HG03460 (cell line): ENCODE measurements at regions not wholly inside any gene's neighbourhood (a gene's known extent, or its start where the extent isn't known, plus 50 kb on each side); places are given as distances from the start of the nearest gene placed in this dataset.
"Not testable (repeated sequence)": the region's sequence is repeated elsewhere in the genome, so short reads cannot be mapped to it uniquely, and the experiment has no call there.

Experiments used
- ATAC-seq: cut with Tn5 transposase; IDR thresholded peaks from one replicate; pipeline ENCODE4 v1.9.1; 2021; ENCODE audit not compliant: unreplicated experiment

DNA sequence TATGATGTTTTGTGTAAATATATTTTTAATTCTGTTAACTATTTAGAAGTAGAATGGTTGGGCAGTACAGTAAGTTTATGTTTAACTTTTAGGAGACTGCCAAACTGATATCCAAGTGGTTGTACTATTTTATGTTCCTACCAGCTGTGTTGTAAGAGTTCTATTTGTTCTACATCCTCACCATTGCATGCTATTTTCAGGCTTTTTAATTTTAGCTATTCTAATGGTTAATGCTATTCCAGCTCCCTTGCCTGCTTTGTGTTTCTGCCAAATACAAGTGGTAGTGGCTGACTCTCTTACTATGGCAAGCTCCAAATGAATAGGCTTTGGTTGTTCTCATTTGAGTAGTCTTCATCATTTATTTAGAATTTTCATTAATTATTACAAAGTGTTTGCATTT is 476.4 kb downstream of the KIF4B start:
- ATAC-seq = no peak

DNA sequence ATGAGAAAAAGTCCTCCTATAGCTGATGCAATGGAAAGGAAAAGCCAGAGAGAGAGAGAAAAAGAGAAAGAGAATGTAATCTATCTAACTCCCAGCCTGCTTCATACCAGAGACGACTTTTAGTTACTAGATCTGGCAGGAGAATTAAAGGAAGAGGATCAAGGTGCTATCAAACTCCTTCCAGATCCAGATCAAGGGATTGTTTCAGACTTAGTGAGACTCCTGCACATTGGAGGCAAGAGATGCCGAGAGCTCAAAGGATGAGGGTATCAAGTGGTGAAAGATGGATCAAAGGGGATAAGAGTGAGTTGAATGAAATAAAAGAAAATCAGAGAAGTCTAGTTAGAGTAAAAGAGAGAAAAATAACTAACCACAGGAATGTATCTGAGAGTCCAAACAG is 478.6 kb downstream of the KIF4B start:
- no peak for ATAC-seq

DNA sequence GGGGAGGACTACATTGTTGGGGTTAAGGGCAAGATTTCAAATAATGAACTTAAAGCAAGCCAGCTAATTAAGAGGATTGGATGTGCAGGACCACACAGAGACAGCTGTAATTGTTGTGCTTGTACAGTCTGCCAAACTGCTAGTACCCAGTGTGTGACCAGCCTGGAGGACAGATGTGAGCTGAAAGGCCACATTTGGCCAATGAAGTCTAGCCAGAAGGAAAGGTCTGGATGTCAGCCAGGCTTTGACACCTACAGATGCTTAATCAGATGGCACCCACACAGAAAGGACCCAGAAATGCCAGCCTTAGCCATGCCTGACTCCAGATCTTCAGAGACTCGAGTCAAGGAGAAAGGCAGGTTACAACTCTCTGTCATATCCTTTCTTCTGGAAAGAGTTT is 491.1 kb downstream of the KIF4B start:
- no peak for ATAC-seq

DNA sequence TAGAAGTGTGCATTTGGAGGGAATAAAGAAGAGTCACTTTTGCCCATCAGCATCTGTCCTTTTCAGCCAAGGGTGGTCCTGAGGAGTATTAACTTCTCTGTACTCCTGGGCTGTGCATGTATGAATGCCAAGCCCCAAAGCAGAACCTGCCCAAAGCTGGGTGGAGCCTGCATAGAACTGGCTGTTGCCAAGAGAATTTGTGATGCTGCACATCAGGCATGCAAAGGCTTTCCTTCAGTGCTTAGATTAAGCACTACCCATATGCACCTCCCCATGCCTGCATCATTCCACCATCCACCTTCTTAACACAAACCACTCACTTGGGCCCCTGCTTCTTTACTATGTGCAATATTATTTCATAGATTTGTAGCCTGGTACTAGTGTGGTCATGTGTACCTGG is 493.8 kb downstream of the KIF4B start:
- no peak for ATAC-seq

DNA sequence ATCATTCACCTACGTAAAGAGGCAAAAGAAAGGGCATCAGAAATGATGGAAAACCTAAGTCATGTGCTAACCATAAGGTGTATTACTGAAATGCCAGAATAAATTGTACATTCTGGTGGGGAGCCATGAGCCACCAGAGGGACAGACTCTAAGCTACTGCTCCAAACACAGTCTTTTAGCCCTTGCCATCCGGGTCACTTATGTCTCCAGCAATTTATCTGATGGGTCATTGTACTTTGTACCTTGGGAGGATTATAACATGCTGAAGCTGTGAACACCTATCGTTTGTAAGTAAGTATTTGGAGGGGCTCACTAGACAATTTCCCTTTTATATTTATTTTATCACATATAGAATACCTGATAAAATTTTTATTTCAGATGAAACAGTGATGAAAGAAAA is 495.1 kb downstream of the KIF4B start:
- no peak for ATAC-seq

DNA sequence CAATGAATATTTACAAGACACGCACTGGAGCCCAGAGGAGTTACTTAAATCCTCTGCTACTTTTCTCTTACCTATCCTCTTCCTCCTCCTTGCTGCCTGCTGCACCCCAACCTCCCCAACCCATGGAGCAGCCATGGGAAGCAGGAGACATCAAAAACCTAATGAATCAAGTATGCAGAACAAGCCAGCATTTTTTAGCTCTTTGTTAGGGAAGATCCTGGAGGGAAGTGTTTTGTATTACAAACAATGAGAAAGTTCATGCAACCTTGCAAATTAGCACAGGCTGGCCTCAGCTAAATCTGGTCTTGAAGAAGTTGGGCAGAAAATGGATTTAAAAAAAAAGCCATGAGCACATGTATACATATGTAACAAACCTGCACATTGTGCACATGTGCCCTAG is 498.8 kb downstream of the KIF4B start:
- no peak for ATAC-seq

DNA sequence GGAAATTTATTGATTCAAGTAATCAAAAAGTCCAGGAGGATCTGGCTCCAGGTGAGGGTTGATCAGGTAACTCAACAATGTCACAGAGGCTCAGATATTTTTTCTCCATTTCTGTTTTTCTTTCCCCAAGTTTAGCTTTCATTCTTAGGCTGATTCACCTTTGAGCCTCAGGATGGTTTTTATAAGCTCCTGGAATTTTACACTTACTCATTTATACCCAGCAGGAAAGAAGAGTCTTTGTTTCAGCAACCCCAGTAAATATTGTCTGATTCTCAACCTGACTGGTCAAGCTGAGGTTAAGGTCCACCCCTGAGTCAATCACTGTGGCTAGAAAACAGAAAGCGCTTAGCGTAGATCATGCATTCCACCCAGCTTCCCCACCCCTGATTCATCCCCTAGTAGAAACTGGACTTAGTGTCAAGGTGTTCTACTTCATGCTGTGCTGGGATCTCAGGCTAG is 500.6 kb downstream of the KIF4B start:
- no peak for ATAC-seq

DNA sequence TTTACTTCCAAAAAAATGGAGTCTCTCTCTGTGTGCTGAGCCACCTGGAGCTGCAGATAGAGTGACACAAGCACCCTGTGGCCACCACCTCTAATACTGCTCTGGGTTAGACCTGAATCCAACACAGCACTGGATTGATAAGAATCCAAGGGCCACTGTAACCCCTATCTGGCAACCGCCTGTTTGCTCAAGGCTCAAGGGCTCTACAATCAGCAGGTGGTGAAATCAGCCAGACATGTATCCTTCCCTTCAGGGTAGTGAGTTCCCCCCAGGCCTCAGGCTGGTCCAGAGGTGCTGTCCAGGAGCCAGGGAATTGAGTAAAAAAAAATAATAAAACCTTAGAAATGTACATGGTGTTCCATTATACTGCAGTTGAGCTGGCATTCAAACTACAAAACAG is 509.0 kb downstream of the KIF4B start:
- ATAC-seq = no peak

DNA sequence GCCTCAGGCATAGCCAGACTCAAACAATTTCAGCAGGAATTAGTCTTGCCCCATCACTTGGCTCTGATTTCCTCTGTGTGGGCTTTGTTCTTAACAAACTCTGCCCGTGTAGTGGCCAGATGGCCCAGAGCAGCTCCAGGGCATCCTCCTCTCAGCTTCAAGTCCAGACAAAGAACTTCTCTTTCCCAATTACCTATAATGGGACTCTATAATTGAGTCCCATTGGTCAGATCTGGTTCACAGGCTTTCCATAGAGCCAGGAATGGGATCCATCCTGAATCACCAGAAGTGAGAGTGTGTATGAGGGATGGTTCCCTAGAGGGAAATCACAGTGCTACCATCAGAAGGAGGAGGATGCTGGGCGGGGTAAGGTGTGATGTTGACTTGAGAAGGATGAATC is 515.8 kb downstream of the KIF4B start:
- ATAC-seq = no peak

DNA sequence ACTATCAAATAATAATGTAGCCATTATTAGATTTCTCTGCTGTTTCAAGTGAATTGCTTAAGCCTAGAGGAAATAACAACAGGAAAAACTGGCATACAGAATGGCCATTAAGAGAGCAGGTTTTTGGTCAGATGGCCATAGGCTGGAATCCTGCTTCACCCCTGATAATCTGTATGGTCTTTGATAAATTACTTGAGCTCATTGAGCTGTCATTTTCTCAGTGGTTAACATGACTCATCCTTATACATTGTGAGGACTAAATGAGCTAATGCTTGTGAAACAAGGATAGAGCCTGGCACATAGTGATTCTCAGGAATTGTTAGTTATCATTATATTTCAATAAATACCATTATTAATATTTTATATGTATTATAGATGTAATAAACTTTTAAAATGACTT is 516.5 kb downstream of the KIF4B start:
- no peak for ATAC-seq

DNA sequence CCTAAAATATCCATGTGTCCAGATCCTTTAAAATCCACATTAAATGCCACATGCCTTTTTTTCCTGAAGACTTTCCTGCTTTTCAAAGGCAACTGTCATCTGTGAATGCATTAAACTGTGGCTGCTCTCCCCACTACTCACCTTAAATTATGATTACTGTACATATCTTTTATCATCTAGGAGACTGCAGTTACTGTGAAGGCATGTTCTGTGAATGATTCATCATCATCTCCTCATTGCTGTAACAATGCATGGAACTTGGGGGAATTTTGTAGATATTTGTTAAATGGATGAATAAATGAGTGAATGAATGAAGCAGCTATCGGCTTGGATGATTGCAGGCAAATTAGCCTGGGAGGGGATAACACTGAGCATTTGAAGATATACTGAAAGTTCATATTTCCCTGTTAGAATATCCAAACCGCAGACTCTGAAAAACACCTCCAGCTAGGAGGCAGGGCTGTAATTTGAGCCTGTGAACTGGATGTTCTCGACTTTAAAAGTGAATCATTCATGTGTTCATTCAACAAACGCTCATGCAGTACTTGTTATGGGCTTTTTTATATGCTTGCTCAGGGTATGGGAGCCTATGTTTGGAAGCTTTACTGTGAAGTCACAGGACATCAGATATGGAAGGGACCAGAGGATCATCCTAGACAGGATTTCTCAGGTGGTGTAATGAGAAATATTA is 519.2 kb downstream of the KIF4B start:
- no peak for ATAC-seq

DNA sequence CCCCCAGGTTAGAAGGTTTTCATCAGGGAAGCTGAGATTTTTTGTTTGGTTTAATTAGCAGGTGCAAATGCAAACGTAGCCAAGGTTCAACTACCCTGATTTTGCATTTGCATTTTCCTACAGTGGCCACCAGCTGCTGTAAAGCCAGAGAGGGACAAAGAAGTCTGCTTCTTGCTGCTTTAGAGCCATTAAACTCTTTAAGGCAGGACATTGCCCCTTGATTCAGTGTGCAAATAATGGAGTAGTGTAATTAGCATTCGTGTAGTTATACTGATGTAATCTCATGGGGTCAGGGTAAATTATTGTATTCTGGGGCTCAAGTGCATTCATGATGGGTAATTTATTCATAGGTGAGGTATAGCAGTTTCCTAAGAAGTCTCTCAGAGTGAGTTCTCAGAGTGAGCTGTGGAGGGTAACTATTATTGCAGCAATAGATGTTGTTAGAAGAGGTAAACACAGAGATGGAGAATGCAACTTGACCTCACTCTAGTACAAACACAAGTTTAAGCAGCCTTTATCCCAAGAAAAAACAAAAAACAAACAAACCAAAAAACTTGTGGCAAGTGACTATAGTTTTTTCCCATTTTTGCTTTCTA is 526.5 kb downstream of the KIF4B start:
- ATAC-seq = no peak

DNA sequence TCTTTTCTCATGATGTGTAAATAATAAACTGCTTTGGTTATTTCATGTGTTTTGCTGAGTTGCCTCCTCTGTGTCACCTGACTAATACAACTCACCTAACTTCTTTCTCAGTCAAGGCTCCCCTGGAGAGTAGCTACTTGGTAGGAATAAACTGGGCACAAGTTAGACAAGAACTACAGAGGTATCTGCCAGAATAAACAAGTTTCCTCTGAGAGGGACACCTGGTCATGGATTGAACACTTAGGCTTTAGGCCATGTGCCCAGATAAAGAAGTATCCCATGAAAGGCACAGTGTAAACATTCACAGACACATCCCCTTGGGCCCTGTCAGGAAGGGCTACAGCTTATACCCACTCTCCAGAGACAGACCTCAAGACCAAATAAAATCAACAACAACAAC is 532.5 kb downstream of the KIF4B start:
- no peak for ATAC-seq

DNA sequence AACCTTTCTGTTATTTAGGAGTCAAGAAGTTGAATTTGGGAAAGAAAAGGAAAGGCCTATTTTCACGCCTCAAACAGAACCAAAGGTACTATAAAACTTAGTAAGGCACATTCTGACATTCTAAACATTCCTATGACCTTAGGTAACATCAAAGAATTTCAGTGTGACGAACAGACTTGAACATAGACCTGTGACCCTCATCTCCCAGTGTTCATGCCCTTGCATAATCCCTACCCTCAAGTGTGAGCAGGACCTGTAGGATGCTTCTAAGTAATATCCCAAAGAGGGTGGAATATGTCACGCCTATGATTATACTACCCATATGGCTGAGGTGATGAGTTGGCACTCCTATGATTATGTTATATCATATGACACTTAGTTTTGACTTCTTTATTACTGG is 540.9 kb downstream of the KIF4B start:
- ATAC-seq = no peak

DNA sequence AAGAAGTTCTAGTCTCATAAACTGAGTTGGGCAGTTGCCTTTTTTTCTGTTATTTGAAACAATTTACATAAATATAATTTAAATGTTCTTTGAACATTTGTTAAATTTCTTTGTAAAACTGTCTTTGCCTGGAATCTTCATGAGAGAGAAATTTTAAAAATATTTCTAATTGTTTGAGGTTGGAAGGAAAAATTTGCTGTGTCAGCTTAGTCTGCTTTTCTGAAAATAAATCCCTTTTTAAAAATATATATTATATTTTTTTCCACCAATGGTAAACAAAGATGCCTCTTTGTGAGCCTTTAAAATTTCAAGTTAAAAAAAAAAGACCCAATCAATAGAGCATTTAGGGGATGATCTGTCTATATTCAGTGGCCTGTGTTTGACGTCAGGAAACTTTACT is 542.7 kb downstream of the KIF4B start:
- ATAC-seq = no peak

DNA sequence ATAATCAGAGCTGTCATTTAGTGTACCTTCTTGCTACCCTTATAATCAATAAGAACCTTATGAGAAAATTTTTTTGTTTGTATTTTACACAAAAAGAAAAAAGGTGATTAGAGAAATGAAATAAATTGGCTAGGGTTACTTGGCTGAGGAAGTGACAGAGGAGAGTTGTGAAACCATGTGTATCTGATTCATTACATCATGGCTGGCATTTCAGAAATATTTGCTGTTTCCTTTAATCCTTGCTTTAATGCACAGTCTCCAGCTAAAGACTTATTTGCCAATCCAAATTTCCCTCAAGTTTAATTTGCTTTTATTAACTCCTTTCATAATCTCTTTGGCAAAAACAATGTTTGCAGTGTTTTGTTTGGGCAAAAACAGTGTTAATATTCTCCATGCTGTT is 543.1 kb downstream of the KIF4B start:
- ATAC-seq = no peak

DNA sequence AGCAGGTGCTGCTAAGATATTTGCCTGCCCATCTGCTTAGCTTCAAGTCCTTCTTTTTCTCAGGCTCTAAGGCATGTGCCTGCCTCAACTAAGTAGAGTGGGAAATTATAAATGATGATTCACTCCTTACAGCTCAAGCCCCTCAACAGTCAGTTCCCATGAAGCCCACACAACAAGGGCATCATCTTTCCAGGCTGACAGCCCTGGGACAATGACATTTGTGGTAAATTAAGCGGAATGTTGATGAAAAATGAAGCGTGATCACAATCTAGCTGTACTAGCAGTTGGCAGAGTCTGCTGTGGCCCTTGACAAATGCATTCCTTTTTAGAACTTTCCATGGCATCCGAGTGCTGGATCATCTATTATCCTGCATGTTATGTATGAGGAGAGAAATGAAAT is 548.6 kb downstream of the KIF4B start:
- ATAC-seq = no peak

DNA sequence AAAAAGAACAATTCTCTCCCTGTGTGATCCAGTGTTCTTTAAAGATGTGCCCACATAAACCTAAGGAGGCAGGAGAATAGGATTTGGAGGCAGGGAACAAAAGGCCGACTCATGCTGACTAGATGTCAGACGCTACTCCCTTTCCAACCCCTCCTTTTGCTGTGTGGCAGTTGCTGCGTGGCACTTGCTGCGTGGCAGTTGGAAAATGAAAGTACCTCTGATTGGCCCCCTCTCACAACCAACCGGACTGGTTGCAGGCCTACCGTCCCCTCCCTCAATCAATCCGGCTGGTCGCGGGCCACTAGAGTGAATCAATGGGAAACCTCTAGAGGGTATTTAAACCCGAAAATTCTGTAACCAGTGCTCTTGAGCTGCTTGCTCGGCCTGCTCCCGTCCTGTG is 551.0 kb downstream of the KIF4B start:
- no peak for ATAC-seq

DNA sequence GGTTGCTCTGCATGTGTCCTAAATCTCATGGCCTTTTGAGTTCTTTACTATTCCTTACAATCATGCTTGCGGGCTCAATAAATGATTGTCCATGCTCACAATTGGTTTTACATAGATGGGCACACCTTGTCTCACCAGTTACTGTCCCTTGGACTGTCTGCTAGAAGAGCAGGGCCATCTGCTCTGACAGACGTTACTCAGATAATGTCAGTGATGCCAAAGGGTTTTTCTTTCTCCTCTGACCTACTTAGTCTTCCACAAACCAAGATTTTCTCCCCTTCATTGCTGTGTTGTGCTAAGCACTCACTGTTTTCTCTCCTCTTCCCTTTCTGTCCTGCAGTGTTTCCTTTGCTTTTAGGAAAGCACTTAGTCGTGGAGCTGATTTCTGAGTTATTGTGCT is 562.3 kb downstream of the KIF4B start:
- ATAC-seq = no peak

DNA sequence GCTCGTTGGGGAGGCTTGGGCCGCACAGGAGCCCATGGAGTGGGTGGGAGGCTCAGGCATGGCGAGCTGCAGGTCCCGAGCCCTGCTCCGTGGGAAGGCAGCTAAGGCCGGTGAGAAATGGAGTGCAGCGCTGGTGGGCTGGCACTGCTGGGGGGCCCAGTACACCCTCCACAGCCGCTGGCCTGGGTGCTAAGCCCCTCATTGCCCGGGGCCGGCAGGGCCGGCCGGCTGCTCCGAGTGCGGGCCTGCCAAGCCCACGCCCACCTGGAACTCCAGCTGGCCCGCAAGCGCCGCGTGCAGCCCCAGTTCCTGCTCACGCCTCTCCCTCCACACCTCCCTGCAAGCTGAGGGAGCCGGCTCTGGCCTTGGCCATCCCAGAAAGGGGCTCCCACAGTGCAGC is 573.3 kb downstream of the KIF4B start:
- not testable (repeated sequence) for ATAC-seq

DNA sequence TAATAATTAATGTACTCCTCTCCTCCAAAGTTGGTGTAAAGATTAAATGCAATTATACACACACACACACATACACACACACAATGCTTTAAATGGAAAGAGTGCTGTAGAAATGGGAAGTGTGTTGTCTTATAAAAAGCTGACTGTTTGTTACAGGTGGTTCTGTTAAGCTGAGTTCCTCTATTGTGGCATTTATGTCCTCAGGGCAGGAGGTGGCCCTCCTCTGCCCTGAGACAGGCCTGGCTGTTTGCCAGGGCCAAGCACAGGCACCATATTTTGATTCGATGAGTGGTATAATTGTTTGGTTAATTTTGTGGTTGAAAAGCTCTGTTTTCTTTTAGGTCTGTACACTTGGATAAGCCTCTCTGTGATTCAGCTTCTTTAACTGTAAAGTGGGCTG is 573.9 kb downstream of the KIF4B start:
- ATAC-seq = no peak

DNA sequence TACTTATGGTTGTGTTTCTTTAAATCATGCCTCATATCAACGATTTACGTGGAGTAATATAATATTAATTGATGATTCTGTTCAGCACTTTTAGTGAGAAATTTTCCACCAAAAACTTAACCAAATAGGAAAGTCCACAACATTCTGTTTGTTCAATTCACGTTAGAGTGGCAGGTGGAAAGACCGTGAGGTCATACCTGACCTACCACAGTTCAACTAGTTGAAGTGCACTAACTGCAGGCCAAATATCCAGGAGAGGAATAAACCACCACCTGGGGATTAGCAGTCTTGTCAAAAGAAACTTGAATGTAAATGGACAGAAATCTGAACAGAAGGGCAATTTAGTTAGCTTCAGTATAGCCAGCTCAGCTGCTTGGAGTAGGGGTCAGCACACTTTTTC is 577.7 kb downstream of the KIF4B start:
- no peak for ATAC-seq

DNA sequence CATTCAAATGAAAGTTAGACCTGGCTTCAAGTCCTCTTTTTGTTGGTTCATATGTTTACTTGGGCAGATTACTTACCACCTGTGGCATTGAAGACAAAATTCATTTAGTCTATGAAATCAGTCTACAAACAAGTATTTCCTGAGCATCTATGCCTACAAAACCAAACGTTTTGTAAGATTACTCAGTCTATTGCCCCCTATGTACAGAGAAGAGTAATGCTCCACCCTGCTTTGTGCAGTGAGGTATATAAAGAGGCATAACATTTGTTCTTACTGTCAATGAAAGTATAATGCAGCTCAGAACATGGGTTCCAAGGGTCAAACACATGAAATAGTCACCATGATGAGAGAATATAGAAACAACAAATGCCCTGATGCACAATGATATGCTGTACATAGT is 580.7 kb downstream of the KIF4B start:
- no peak for ATAC-seq
